Spleen (tissue), 11 donors: ENCODE measurements at regions not wholly inside any gene's neighbourhood (a gene's known extent, or its start where the extent isn't known, plus 50 kb on each side); places are given as distances from the start of the nearest gene placed in this dataset.
"Not testable (repeated sequence)": the region's sequence is repeated elsewhere in the genome, so short reads cannot be mapped to it uniquely, and the experiment has no call there.

Experiments used
- DNase-seq: peaks from one replicate; pipeline ENCODE4 v3.0.0-alpha.2; 2020
- H3K27ac ChIP-seq, 8 donors: fragments of 200-600 bp; sonication (generic) in 7 of 8; 1 replicate in 4 of 8; 2 replicates in 4 of 8; pipeline versions ENCODE4 v1.5.0 to v1.8.0; 2016 to 2021; ENCODE audit warnings: inconsistent platforms in 4 of 8, mild to moderate bottlenecking in 4 of 8, moderate library complexity in 1 of 8
- H3K27me3 ChIP-seq, 7 donors: fragments of 200-600 bp; sonication (generic) in 6 of 7; replicated peaks in 1 of 7; 1 replicate in 4 of 7; 2 replicates in 3 of 7; pipeline versions ENCODE4 v1.5.0 to v1.8.0; 2016 to 2021; ENCODE audit warnings: inconsistent platforms in 3 of 7, mild to moderate bottlenecking in 1 of 7
- H3K36me3 ChIP-seq, 6 donors: fragments of 200-600 bp; sonication (generic) in 5 of 6; 1 replicate in 4 of 6; 2 replicates in 2 of 6; pipeline versions ENCODE4 v1.5.0 to v1.8.0; 2016 to 2021; ENCODE audit warnings: inconsistent platforms in 2 of 6
- H3K4me1 ChIP-seq, 6 donors: fragments of 200-600 bp; sonication (generic) in 5 of 6; 1 replicate in 3 of 6; 2 replicates in 3 of 6; pipeline versions ENCODE4 v1.5.0 to v1.8.0; 2016 to 2021; ENCODE audit warnings: inconsistent platforms in 3 of 6
- H3K4me3 ChIP-seq, 8 donors: fragments of 200-600 bp; sonication (generic) in 7 of 8; 1 replicate in 4 of 8; 2 replicates in 4 of 8; pipeline versions ENCODE4 v1.5.0 to v1.8.0; 2016 to 2021; ENCODE audit warnings: inconsistent platforms in 4 of 8, mild to moderate bottlenecking in 4 of 8, moderate library complexity in 2 of 8
- H3K9me3 ChIP-seq, 8 donors: fragments of 200-600 bp; sonication (generic) in 7 of 8; 1 replicate in 4 of 8; 2 replicates in 4 of 8; pipeline versions ENCODE4 v1.5.0 to v1.8.0; 2016 to 2021; ENCODE audit warnings: inconsistent platforms in 4 of 8
- CTCF ChIP-seq, 11 experiments: fragments of 200-600 bp in 7 of 11; fragments of 450-650 bp in 4 of 11; sonication (generic) in 4 of 11; IDR thresholded peaks in 8 of 11; conservative IDR thresholded peaks in 3 of 11; 1 replicate in 7 of 11; 2 replicates in 4 of 11; pipeline versions ENCODE4 v1.4.0 to v1.8.0; 2016 to 2021; ENCODE audit warnings: antibody characterized with exemption in 11 of 11, inconsistent platforms in 4 of 11, mild to moderate bottlenecking in 1 of 11
- POLR2A ChIP-seq, 3 donors: fragments of 450-650 bp; IDR thresholded peaks; one replicate each; pipeline ENCODE4 v1.5.1; 2017; ENCODE audit warnings: antibody characterized with exemption in 3 of 3, mild to moderate bottlenecking in 1 of 3
- POLR2AphosphoS5 ChIP-seq, 3 donors: sonication (generic); formaldehyde crosslinking; IDR thresholded peaks; one replicate each; pipeline ENCODE4 v1.5.1; 2017; ENCODE audit warnings: antibody characterized with exemption in 3 of 3
- WGBS, 5 donors: extraction: QIAGEN DNeasy Blood & Tissue Kit in 3 of 5; methylation state at CpG; one replicate each; pipeline versions ENCODE4 v1.1.5 to v1.1.7; 2013 to 2018; 5-methylcytosine and 5-hydroxymethylcytosine counted together
- intact Hi-C: fragments of 100-400 bp; cut with DNase I; formaldehyde crosslinking; loops from one replicate; pipeline ENCODE4 v1.15.0; 2023; ENCODE audit warnings: low total_unique reads
- donor health status: healthy with polysubstance abuse.
- donor health status: DM: no; HTN: no; CAD: no; lungs with moderate emphysema.
- donor health status: DM: no; HTN: no; CAD: no.
- donor health status: Bipolar disorder and iron deficiency.
- donor health status: healthy.
- donor health status: DM: no; HTN: no; CAD: no.
- donor health status: DM: yes; HTN: yes; CAD: no.

- Histone ChIP-seq H3K27me3 (no peaks in the 10 kb centered on the region), H3K4me1 (no peaks in the 10 kb centered on the region), H3K9me3 (no peaks in the 10 kb centered on the region), H3K27ac (no peak overlapping the region), H3K36me3 (no peaks in the 10 kb centered on the region), H3K4me3 (no peak overlapping the region)
- DNase-seq = no peak
- no peak for TF ChIP-seq POLR2A (IDR thresholded peaks at IDR 0.05)
- no peak for TF ChIP-seq CTCF (IDR thresholded peaks at IDR 0.05 in 8 of 11, conservative IDR thresholded peaks at IDR 0.05 in 3 of 11)
- no peak for TF ChIP-seq POLR2AphosphoS5 (IDR thresholded peaks at IDR 0.05)
- intact Hi-C loops = no loop called here
- 45 to 71% (median 55%) methylated on average over 1 of the region's 1 CpG for WGBS, 5 donors
Measured at GRCh38 chr7:119288416-119288815, 984.6 kb upstream of the KCND2 start.

- H3K27me3 ChIP-seq, H3K9me3 ChIP-seq, H3K27ac ChIP-seq, DNase-seq, H3K4me3 ChIP-seq, intact Hi-C loops, H3K36me3 ChIP-seq, H3K4me1 ChIP-seq: not testable (repeated sequence)
- WGBS, 5 donors = 54 to 75% (median 62%) methylated on average over 3 of the region's 3 CpGs
Measured at GRCh38 chr7:119300341-119300740, 972.6 kb upstream of the KCND2 start.

- TF ChIP-seq POLR2AphosphoS5 (IDR thresholded peaks at IDR 0.05) (no peak), POLR2A (IDR thresholded peaks at IDR 0.05) (no peak), CTCF (IDR thresholded peaks at IDR 0.05 in 8 of 11, conservative IDR thresholded peaks at IDR 0.05 in 3 of 11) (no peak)
- Histone ChIP-seq H3K4me1 (no peaks in the 10 kb centered on the region), H3K27ac (no peak overlapping the region), H3K9me3 (peaks cover 0 to 7% (median 0%) of the 10 kb centered on the region in 8 donors), H3K4me3 (no peak overlapping the region), H3K27me3 (no peaks in the 10 kb centered on the region), H3K36me3 (no peaks in the 10 kb centered on the region)
- 38 to 57% (median 46%) methylated on average over 1 of the region's 1 CpG for WGBS, 5 donors
- intact Hi-C loops = no loop called here
- DNase-seq = no peak
Measured at GRCh38 chr7:119320316-119320715, 952.7 kb upstream of the KCND2 start.

GRCh38 chr7:119329715-119330114 lies 943.3 kb upstream of the KCND2 start:
- no peak overlapping the region for H3K4me3 ChIP-seq
- no peaks in the 10 kb centered on the region for H3K36me3 ChIP-seq
- no peaks in the 10 kb centered on the region for H3K4me1 ChIP-seq
- H3K27me3 ChIP-seq = no peaks in the 10 kb centered on the region
- TF ChIP-seq CTCF (IDR thresholded peaks at IDR 0.05 in 8 of 11, conservative IDR thresholded peaks at IDR 0.05 in 3 of 11) (no peak), POLR2AphosphoS5 (IDR thresholded peaks at IDR 0.05) (no peak), POLR2A (IDR thresholded peaks at IDR 0.05) (no peak)
- no peak overlapping the region for H3K27ac ChIP-seq
- intact Hi-C loops = no loop called here
- 72 to 93% (median 74%) methylated on average over 5 of the region's 5 CpGs for WGBS, 5 donors
- peaks cover 0 to 9% (median 0%) of the 10 kb centered on the region in 8 donors for H3K9me3 ChIP-seq
- DNase-seq = no peak

- Histone ChIP-seq H3K4me1 (no peaks in the 10 kb centered on the region), H3K4me3 (no peak overlapping the region), H3K27me3 (no peaks in the 10 kb centered on the region), H3K36me3 (no peaks in the 10 kb centered on the region), H3K27ac (no peak overlapping the region), H3K9me3 (peaks cover 0 to 6% (median 0%) of the 10 kb centered on the region in 8 donors)
- DNase-seq = no peak
- no peak for TF ChIP-seq POLR2A (IDR thresholded peaks at IDR 0.05)
- no peak for TF ChIP-seq POLR2AphosphoS5 (IDR thresholded peaks at IDR 0.05)
- WGBS, 5 donors = 50 to 69% (median 65%) methylated on average over 2 of the region's 2 CpGs
- intact Hi-C loops = no loop called here
Measured at GRCh38 chr7:119335405-119335804, 937.6 kb upstream of the KCND2 start.
